DMS 273 (cell line): ENCODE measurements at regions not wholly inside any gene's neighbourhood (a gene's known extent, or its start where the extent isn't known, plus 50 kb on each side); places are given as distances from the start of the nearest gene placed in this dataset.
"Not testable (repeated sequence)": the region's sequence is repeated elsewhere in the genome, so short reads cannot be mapped to it uniquely, and the experiment has no call there.

Experiments used
- DNase-seq: peaks from one replicate; lab custom pipeline; 2025; ENCODE audit not compliant: unreplicated experiment; lab: John Stamatoyannopoulos, UW

DNA sequence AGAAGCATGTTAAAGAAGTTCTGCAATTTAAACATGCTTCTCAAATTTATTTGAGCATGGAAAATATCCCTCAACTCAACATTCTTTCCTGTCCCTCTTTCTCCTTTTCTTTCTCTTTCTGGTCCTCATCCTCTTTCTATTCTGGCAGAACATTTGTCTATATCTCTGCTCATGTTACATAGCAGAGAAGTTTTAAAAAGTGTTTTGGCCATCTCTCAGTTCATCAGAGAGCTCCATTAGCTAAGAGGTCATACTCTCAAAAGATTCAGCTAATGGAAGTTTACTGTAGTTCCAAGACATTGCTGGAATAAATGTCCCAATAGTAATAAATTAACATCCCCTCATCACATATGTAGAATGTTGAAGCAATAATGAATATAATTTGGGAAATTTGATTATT, 53.5 kb downstream of the XCL2 start:
- no peak for DNase-seq

DNA sequence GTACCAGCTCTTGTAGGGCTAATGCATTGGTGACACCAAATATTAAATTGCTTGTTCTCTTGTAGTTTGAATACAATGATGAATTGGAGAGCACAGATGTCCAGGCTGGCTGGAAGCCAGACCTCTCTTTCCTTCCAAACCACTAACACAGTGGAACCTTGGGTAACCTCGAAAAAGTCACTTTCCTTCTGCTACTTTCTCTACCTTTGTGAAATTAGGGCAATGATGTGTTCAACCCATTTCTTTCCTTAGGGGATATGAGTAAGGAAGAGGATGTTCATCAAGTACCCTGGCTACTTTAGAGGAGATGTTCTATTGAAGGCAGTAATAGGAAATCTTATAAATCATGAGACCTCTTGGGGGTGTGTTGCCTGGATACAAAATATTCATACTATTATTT, 55.7 kb downstream of the XCL2 start:
- DNase-seq, result peak; percentile 78

DNA sequence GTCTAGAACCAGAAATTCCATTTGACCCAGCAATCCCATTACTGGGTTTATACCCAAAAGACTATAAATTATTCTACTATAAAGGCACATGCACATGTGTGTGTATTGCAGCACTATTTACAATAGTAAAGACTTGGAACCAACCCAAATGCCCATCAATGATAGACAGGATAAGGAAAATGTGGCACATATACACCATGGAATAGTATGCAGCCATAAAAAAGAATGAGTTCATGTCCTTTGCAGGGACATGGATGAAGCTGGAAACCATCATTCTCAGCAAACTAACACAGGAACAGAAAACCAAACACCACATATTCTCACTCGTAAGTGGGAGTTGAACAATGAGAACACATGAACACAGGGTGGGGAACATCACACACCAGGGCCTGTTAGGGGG, 57.0 kb downstream of the XCL2 start:
- DNase-seq, result not testable (repeated sequence)

DNA sequence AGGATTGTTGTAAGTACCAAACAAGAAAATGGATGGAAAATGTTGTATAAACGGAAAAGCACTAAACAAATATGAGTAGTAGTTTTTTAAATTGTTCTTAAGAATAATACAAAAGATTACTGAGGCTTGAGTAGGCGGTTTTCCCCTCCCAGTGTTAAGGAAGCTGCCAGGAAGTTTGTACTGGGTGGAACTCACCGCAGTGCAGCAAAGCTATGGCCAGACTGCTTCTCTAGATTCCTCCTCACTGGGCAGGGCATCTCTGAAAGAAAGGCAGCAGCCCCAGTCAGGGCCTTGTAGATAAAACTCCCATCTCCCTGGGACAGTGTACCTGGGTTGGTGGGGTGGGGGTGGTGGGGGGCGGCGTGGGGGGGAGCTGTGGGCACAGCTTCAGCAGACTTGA, 58.7 kb downstream of the XCL2 start:
- DNase-seq, result no peak

- DNase-seq, result no peak
These were observed 59.7 kb downstream of the XCL2 start for GRCh38 chr1:168484083-168484482.

- no peak for DNase-seq
These were observed 60.3 kb downstream of the XCL2 start for GRCh38 chr1:168483539-168483938.

- peak; percentile 50 for DNase-seq
These were observed 61.7 kb downstream of the XCL2 start for GRCh38 chr1:168482106-168482505.

DNA sequence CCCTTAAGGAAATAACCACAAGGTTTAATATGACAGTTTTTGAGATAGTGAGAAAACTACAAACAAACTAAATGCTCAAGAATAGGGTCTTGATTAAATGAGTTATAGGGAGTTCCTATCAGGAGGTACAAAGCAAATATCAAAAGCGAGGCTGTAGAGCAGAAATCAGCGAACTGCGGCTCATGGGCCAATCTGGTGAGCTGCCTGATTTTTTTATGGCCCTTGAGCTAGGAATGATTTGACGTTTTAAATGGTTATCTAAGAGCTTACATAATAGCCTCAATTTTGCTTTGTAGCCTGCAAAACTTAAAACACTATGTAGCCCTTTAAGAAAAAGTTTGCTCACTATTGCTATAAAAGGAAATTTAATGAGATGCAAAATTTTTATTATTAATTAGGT, 62.2 kb downstream of the XCL2 start:
- DNase-seq, result no peak

DNA sequence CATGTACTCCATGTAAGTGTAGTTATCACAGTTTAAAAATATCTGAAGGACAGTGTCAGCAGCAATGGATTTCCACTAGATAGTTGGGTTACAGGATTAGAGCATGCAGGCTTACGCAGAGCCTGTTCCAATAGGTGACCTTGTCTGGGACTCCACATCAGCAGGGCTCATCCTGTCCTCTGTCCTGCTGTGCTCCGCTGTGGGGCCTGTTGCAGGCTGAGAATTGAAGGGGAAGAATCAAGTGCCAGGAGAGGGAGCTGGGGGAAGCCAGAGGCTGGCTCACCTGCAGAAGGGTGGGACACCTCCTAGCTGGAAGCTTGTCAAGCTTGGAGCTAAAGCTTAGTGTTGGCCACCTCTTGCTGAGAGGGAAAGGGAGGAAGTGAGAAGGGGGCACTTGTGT, 62.8 kb downstream of the XCL2 start:
- no peak for DNase-seq

DNA sequence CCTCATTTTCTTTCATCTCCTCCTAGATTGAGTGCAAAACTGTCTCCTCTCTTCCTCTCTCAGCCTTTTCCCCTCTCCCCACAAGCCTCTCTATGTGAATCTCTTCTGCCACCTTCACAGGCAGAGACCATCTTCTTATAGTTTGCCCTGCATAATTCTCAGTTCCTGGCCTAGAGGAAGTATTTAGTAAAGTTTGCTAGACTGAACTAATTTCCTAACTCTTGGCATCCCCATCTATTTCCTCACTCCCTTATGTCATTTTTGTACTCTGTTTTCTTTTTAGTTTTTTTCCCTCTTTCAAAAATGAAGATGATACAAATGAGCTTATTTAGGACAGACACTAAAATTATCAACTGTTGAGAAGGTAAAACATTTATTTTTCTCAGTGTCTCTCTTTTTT, 66.0 kb downstream of the XCL2 start:
- DNase-seq, result no peak

- DNase-seq, result no peak
These were observed 67.0 kb downstream of the XCL2 start for GRCh38 chr1:168476588-168477385.

DNA sequence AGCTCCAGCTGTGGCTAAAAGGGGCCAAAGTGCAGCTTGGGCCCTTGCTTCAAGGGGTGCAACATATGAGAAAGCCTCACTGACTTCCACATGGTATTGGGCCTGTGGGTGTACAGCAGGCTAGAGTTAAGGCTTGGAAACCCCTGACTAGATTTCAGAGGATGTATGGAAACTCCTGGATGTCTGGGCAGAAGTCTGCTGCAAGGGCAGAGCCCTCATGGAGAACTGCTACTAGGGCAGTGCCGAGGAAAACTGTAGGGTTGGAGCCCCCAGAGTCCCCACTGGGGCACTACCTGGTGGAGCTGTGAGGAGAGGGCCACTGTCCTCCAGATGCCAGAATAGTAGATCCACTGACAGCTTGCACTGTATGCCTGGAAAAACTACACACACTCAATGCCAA, 69.5 kb downstream of the XCL2 start:
- DNase-seq, result no peak

- DNase-seq, result no peak
These were observed 70.7 kb downstream of the XCL2 start for GRCh38 chr1:168473126-168473525.

DNA sequence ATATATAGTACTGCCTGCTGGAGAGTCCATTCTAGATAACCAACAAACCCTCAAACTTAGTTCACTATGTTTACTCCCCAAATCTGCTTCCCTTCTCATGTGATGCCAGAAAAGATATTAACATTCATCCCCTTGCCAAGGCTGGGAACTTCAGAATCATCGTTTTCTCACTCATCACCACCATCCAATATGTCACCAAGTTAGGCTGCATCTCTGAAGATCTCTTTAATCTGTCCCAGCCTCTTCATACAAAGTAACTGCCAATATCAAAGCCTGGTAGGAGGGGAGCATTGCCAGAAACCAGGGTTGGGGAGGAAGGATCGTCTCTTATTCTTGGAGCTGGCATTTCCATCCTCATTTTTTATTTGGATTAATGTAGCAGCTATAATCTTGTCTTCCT, 71.6 kb downstream of the XCL2 start:
- peak; percentile 44 for DNase-seq

- peak; percentile 45 for DNase-seq
These were observed 72.8 kb downstream of the XCL2 start for GRCh38 chr1:168470901-168471431.

DNA sequence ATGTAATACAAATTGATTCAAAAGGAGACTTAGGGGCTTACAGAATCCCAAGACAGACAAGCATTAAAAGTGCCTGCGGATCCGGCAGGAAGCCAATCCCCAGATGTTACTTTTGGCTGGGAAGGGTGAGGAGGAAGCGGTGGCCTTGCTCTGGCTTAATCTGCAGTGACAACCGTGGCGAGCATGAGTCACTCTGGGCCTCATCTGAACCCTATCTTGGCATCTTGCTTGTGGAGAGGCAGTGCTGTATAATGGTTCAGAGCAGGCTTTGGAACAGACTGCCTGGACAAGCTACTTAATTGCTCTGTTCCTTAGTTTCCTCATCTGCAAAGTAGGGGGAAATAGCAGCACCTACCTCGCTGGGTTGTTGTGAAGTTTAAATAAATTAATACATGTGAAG, 74.1 kb downstream of the XCL2 start:
- DNase-seq, result peak; percentile 60

GRCh38 chr1:168468822-168469221, 75.0 kb downstream of the XCL2 start:
- no peak for DNase-seq

DNA sequence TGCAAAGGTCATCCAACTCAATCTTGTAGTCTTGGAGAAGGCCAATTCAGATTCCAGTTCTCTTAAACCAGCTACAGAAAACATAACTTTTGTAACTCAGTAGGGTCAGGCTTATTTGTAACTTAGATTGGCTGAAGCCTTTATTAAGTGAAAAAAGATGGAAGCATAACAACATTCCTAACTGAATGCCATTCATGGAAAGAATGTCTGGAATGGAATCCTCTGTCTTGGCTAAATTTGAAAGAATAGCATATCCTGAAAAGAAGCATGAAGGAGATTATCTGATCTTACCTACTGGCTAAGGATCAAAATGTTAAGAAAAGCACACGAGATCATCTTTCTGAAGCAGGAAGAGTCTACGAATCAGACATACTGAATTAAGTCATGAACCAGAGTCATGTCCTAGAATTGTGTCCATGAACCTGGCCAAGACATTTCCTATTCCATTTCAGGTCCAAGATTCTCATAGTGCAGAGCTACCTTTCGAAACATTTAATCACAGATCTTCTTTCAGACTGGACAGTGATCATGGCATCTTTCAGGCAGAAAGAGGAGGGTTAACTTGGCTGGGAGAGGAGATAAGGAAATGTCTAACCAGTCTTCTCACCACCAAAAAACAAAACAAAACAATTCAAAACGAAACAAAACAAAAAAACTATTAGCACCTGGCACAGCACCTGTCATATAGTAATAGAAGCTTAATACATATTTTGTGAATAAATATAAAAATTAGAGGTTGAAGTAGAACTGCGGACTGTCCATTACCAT, 75.6 kb downstream of the XCL2 start:
- DNase-seq, result no peak

DNA sequence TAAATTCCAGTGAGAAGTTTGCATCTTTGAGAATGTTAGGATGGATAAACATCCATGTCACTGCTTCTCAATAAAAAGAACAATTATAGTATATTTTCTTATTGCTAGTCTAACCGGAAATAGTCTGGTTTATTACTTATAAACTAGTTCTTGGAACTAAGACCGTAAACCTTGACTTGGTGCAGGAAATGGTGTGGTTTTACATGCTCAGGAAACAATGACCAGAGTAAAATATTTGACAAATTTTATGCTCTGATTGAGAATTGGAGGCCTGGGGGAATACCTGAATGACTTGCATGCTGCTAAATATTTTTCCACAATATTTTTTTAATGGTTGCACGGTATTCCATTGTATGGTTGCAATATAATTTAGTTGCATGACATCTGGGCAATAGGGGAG, 76.3 kb downstream of the XCL2 start:
- DNase-seq, result no peak

DNA sequence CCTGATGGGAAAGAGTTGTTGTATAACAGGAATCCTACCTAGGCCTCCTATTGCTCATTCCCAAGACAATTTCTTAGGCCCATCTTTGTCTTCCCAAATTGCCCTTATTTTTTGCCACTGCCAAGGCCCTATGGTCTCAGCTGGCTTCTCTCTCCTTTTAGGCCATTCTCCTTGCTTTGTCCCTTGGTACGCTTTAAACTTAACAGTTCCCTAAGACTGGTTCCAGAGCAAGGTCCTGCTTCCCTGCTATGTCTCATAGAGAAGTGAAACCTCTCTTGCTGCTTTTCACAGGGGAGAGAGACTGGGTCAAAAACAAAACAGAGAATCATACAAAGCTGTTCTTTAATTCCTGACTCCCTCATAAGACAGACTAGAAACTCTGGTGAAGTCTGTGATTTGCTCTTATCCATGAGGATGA, 77.1 kb downstream of the XCL2 start:
- no peak for DNase-seq

DNA sequence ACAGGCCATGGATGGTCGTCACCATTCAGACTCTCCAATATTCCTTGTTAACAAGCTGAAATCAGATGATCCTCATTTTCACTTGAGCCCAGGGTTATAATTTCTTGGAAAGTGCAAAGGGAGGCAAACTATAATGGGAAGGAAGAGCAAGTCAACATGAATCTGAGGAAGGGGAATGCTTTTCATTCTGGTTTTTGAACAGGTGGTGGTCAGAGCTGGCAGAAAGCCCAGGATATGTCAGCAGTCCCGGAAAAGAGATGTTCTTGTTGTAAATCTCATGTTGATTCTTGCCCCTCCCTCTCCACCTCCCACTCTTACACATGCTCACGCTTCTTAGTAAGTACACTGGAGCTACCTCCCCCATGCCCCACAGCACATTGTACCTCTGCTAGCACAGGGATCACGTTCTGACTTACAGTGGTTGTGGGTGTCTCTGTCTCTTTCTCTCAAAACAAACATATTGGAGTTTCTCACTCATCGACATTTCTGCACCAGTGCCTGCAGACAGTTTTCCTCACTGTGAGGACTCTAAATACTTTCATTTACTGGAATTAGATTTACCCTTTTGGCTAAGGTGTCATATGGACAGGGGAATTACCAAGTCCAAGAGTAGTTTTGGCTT, 77.6 kb downstream of the XCL2 start:
- peak; percentile 94 for DNase-seq

DNA sequence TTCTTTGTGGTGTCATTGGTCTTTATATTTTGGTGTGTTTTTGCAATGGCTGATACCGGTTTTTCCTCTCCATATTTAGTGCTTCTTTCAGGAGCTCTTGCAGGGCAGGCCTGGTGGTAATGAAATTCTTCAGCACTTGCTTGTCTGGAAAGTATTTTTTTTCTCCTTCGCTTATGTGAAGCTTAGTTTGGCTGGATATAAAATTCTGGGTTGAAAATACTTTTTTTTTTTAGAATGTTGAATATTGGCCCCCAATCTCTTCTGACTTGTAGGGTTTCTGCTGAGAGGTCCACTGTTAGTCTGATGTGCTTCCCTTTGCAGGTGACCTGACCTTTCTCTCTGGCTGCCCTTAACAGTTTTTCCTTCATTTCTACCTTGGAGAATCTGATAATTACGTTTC, 82.7 kb downstream of the XCL2 start:
- not testable (repeated sequence) for DNase-seq
